Skeletal muscle cell (primary cell): ENCODE measurements at regions not wholly inside any gene's neighbourhood (a gene's known extent, or its start where the extent isn't known, plus 50 kb on each side); places are given as distances from the start of the nearest gene placed in this dataset.
A peak's percentile ranks its signal among the peaks of the same experiment; 100 is the strongest.

Experiments
- DNase-seq: peaks from one replicate; pipeline ENCODE4 v3.0.0-alpha.2; 2010; ENCODE audit warnings: low read depth
- H3K4me3 ChIP-seq: 2 replicates; pipeline ENCODE4 v1.5.1; 2011; ENCODE audit warnings: low read depth, mild to moderate bottlenecking, control low read depth, low read length, moderate library complexity

GRCh38 chr21:38675182-38675824, 130.4 kb upstream of the ETS2 start:
- no peak overlapping the region for H3K4me3 ChIP-seq
- DNase-seq, result no peak

GRCh38 chr21:38678827-38679226, 126.9 kb upstream of the ETS2 start:
- H3K4me3 ChIP-seq, result no peak overlapping the region
- DNase-seq, result no peak

- DNase-seq, result peak; percentile 25
- H3K4me3 ChIP-seq, result no peak overlapping the region
Measured at GRCh38 chr21:38679534-38679933, 126.2 kb upstream of the ETS2 start.

- H3K4me3 ChIP-seq, result no peak overlapping the region
- no peak for DNase-seq
Measured at GRCh38 chr21:38680401-38680800, 125.3 kb upstream of the ETS2 start.

GRCh38 chr21:38683222-38683621, 122.5 kb upstream of the ETS2 start:
- no peak for DNase-seq
- H3K4me3 ChIP-seq, result no peak overlapping the region

GRCh38 chr21:38688068-38688467, 117.7 kb upstream of the ETS2 start:
- H3K4me3 ChIP-seq, result no peak overlapping the region
- no peak for DNase-seq

- no peak for DNase-seq
- H3K4me3 ChIP-seq, result no peak overlapping the region
Measured at GRCh38 chr21:38691631-38692030, 114.1 kb upstream of the ETS2 start.

- H3K4me3 ChIP-seq, result no peak overlapping the region
- DNase-seq, result no peak
Measured at GRCh38 chr21:38696579-38696978, 109.2 kb upstream of the ETS2 start.

- H3K4me3 ChIP-seq, result no peak overlapping the region
- DNase-seq, result no peak
Measured at GRCh38 chr21:38699048-38699447, 106.7 kb upstream of the ETS2 start.

- no peak overlapping the region for H3K4me3 ChIP-seq
- DNase-seq, result no peak
Measured at GRCh38 chr21:38702196-38702595, 103.5 kb upstream of the ETS2 start.

GRCh38 chr21:38709876-38710275, 95.9 kb upstream of the ETS2 start:
- no peak overlapping the region for H3K4me3 ChIP-seq
- DNase-seq, result no peak

- no peak overlapping the region for H3K4me3 ChIP-seq
- no peak for DNase-seq
Measured at GRCh38 chr21:38712071-38712470, 93.7 kb upstream of the ETS2 start.

GRCh38 chr21:38712664-38713063, 93.1 kb upstream of the ETS2 start:
- DNase-seq, result no peak
- no peak overlapping the region for H3K4me3 ChIP-seq

- no peak overlapping the region for H3K4me3 ChIP-seq
- no peak for DNase-seq
Measured at GRCh38 chr21:38714039-38714817, 91.5 kb upstream of the ETS2 start.

GRCh38 chr21:38714999-38715398, 90.7 kb upstream of the ETS2 start:
- no peak overlapping the region for H3K4me3 ChIP-seq
- DNase-seq, result no peak

GRCh38 chr21:38716088-38716487, 89.6 kb upstream of the ETS2 start:
- no peak overlapping the region for H3K4me3 ChIP-seq
- no peak for DNase-seq

GRCh38 chr21:38716942-38717341, 88.8 kb upstream of the ETS2 start:
- no peak for DNase-seq
- H3K4me3 ChIP-seq, result no peak overlapping the region

GRCh38 chr21:38718481-38718880, 87.2 kb upstream of the ETS2 start:
- DNase-seq, result no peak
- H3K4me3 ChIP-seq, result no peak overlapping the region

- no peak overlapping the region for H3K4me3 ChIP-seq
- no peak for DNase-seq
Measured at GRCh38 chr21:38720074-38720473, 85.7 kb upstream of the ETS2 start.

- DNase-seq, result no peak
- no peak overlapping the region for H3K4me3 ChIP-seq
Measured at GRCh38 chr21:38721055-38721454, 84.7 kb upstream of the ETS2 start.

GRCh38 chr21:38721958-38722357, 83.8 kb upstream of the ETS2 start:
- no peak for DNase-seq
- no peak overlapping the region for H3K4me3 ChIP-seq
